Pancreas (tissue), 10 donors: ENCODE measurements at regions not wholly inside any gene's neighbourhood (a gene's known extent, or its start where the extent isn't known, plus 50 kb on each side); places are given as distances from the start of the nearest gene placed in this dataset.

ENCODE experiments used
- ATAC-seq, 4 donors: fragments of 200-7000 bp; cut with Tn5 transposase; one replicate each; pipeline versions ENCODE4 v1.8.0 to v1.9.1; 2020; ENCODE audit warnings: mild to moderate bottlenecking in 4 of 4, moderate library complexity in 4 of 4
- DNase-seq, 6 donors: peaks; one replicate each; pipeline ENCODE4 v3.0.0-alpha.2; 2020
- FAIRE-seq: peaks from 2 replicates; lab custom pipeline; 2012; peaks lifted over from hg19 to GRCh38; lab: Jason Lieb, UNC
- H3K27ac ChIP-seq, 4 donors: fragments of 200-600 bp; sonication (generic); 1 replicate in 3 of 4; 2 replicates in 1 of 4; pipeline versions ENCODE4 v1.5.0 to v1.8.0; 2020
- H3K27me3 ChIP-seq, 4 donors: fragments of 200-600 bp; one replicate each; pipeline ENCODE4 v1.8.0; 2021
- H3K36me3 ChIP-seq, 3 donors: fragments of 200-600 bp; sonication (generic) in 1 of 3; one replicate each; pipeline versions ENCODE4 v1.5.0 to v1.8.0; 2020 to 2021
- H3K4me1 ChIP-seq, 3 donors: fragments of 200-600 bp; one replicate each; pipeline ENCODE4 v1.8.0; 2021
- H3K4me3 ChIP-seq, 4 donors: fragments of 200-600 bp; sonication (generic) in 2 of 4; one replicate each; pipeline versions ENCODE4 v1.5.0 to v1.8.0; 2020 to 2021
- H3K9me3 ChIP-seq, 4 donors: fragments of 200-600 bp; one replicate each; pipeline ENCODE4 v1.8.0; 2021
- CTCF ChIP-seq, 4 donors: fragments of 200-600 bp; sonication (generic) in 3 of 4; IDR thresholded peaks; one replicate each; pipeline versions ENCODE4 v1.5.0 to v1.8.0; 2021; ENCODE audit warnings: antibody characterized with exemption in 4 of 4
- WGBS, 2 donors: extraction: QIAGEN DNeasy Blood & Tissue Kit; methylation state at CpG; one replicate each; pipeline ENCODE4 v1.1.7; 2013; 5-methylcytosine and 5-hydroxymethylcytosine counted together
- intact Hi-C, 3 donors: fragments of 100-400 bp; cut with DNase I; formaldehyde crosslinking; loops; one replicate each; pipeline versions ENCODE4 v1.11.1 to v1.14.2; 2022
- donor health status: healthy with polysubstance abuse.
- donor health status: DM: no; HTN: no; CAD: no; lungs with moderate emphysema.
- donor health status: DM: no; HTN: no; CAD: no.
- donor health status: control.
- donor health status: control.
- donor health status: Bipolar disorder and iron deficiency.
- donor health status: DM: yes; HTN: yes; CAD: no.
- donor health status: DM: no; HTN: no; CAD: no.
- donor health status: DM: no; HTN: no; CAD: no.
- donor health status: DM: yes; HTN: yes; CAD: no.

DNA sequence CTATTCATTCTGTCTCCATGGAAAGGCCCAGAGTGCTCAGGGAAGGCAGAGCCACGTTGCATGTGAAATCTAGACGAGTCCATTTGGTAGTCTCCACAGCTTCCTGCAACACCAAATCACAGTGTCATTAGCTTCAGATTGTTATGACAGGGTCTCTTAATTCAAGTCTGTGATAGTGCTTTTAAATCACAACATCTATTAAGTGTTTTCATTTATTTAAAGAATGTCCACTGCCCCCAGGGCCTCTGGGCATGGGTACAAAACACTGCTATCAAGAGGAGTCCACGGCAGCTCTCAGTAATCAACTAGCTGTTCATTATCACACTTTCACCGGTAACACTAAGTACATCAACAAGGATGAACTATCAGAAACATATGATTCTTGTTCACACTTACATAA is 455.9 kb upstream of the JARID2 start:
- Histone ChIP-seq H3K36me3 (no peaks in the 10 kb centered on the region), H3K4me1 (no peaks in the 10 kb centered on the region), H3K27ac (no peak overlapping the region), H3K9me3 (no peaks in the 10 kb centered on the region), H3K27me3 (no peaks in the 10 kb centered on the region), H3K4me3 (no peak overlapping the region)
- DNase-seq = no peak
- ATAC-seq = no peak
- FAIRE-seq = no peak
- no peak for TF ChIP-seq CTCF (IDR thresholded peaks at IDR 0.05)
- 71% methylated on average over 4 of the region's 4 CpGs for WGBS, 2 donors
- intact Hi-C loops = no loop called here

DNA sequence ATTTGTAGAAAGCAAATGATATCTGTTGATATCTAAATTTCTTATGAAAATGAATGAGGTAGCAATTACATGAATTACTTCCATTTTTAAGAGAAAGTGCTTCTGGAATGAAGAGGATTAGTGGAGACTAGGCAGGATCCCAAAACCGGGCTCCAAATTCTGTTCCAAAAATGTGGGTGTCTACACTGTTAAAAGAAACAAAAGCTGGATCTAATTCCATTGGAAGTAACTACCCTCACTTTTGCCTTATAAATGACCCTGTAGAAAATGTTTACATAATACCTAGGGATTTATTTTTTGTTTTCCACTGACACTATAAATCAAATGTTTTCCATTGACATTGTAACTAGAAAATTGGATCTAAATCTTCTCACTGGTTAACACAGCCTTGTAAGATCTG is 454.9 kb upstream of the JARID2 start:
- FAIRE-seq (no peak), ATAC-seq (no peak), DNase-seq (no peak)
- no peak for TF ChIP-seq CTCF (IDR thresholded peaks at IDR 0.05)
- H3K9me3 ChIP-seq = no peaks in the 10 kb centered on the region
- H3K36me3 ChIP-seq = no peaks in the 10 kb centered on the region
- H3K27me3 ChIP-seq = no peaks in the 10 kb centered on the region
- H3K4me3 ChIP-seq = no peak overlapping the region
- intact Hi-C loops = no loop called here
- H3K27ac ChIP-seq = no peak overlapping the region
- no peaks in the 10 kb centered on the region for H3K4me1 ChIP-seq
- 59 to 74% methylated on average over 1 of the region's 1 CpG for WGBS, 2 donors

DNA sequence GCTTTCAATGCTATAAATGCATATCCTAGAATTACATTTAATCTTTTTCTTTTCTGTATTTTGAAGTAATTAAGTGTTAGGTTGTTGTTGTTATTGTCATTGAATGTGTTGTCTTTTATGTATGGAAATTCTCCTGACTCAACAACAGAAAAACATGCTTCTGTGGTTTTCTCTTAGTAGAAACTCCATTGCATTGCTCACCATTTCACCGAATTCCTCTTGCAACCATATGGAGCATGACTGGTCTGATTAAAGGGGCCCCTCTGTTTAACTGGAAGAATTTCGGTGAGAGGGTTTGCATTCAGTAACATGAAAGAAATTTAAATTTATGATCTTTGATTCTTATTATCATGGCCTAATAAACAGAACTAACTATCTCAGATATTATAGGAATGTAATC is 454.3 kb upstream of the JARID2 start:
- Histone ChIP-seq H3K9me3 (no peaks in the 10 kb centered on the region), H3K36me3 (no peaks in the 10 kb centered on the region), H3K27me3 (no peaks in the 10 kb centered on the region), H3K4me3 (no peak overlapping the region), H3K27ac (no peak overlapping the region), H3K4me1 (no peaks in the 10 kb centered on the region)
- ATAC-seq (no peak), DNase-seq (no peak), FAIRE-seq (no peak)
- 69 to 84% methylated on average over 2 of the region's 2 CpGs for WGBS, 2 donors
- no peak for TF ChIP-seq CTCF (IDR thresholded peaks at IDR 0.05)
- intact Hi-C loops = no loop called here

DNA sequence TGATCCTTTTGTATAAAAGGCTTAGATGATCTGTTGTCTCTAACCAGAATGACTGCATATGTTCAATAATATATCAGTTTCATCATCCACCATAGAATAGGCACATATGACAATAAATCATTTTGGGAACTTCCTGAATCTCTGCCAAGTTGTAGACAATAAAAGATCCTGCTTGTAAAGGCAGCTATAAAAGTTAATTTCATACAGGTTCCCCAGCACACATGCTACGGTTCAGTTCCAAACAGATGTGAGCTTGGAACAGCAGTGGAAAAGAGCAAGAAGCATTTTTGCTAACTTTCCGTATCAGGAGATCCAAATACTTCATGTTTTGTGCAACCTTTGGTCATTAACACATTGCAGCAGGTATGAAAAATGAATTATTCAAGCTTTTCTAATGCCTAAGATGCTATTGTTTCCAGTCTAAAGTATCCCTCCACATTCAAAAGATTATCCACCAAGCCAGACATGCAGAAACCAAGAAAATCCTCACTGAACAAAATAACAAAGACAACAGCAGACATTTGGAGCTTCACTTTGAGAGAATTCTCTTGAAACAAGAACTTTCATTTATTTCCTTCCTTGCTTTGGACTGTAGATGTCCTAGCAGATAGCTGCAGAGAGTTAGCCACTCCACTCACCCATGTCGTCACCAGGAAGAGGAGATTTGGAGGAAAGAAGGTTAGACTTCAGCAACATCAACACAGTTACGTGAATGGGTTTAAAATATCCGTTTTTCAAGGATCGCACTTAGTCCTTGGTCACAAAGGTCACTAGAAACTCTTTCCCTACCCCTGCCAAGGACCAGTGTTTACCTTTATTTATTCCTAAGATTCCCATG is 453.5 kb upstream of the JARID2 start:
- Histone ChIP-seq H3K4me3 (no peak overlapping the region), H3K4me1 (no peaks in the 10 kb centered on the region), H3K27ac (no peak overlapping the region), H3K36me3 (no peaks in the 10 kb centered on the region), H3K27me3 (no peaks in the 10 kb centered on the region), H3K9me3 (no peaks in the 10 kb centered on the region)
- DNase-seq (no peak), ATAC-seq (no peak), FAIRE-seq (peak; percentile 43)
- intact Hi-C loops = no loop called here
- no peak for TF ChIP-seq CTCF (IDR thresholded peaks at IDR 0.05)
- 65 to 73% methylated on average over 6 of the region's 6 CpGs for WGBS, 2 donors

- H3K4me3 ChIP-seq = no peak overlapping the region
- peaks cover 0 to 3% (median 0%) of the 10 kb centered on the region in 3 donors for H3K4me1 ChIP-seq
- H3K36me3 ChIP-seq = no peaks in the 10 kb centered on the region
- TF ChIP-seq CTCF (IDR thresholded peaks at IDR 0.05) = no peak
- no peak overlapping the region for H3K27ac ChIP-seq
- H3K27me3 ChIP-seq = no peaks in the 10 kb centered on the region
- no peaks in the 10 kb centered on the region for H3K9me3 ChIP-seq
- FAIRE-seq (no peak), DNase-seq (no peak), ATAC-seq (no peak)
- WGBS, 2 donors = 73 to 76% methylated on average over 7 of the region's 7 CpGs
- intact Hi-C loops = no loop called here
Measured at GRCh38 chr6:14795451-14795850, 450.4 kb upstream of the JARID2 start.
